Ishikawa (cell line): ENCODE measurements at regions not wholly inside any gene's neighbourhood (a gene's known extent, or its start where the extent isn't known, plus 50 kb on each side); places are given as distances from the start of the nearest gene placed in this dataset.

ENCODE experiments used
- CEBPB ChIP-seq: IDR thresholded peaks from 2 replicates; pipeline ENCODE4 v1.6.1; 2012
- CREB1 ChIP-seq: IDR thresholded peaks from 2 replicates; pipeline ENCODE4 v1.6.1; 2012; ENCODE audit warnings: low read depth
- EGR1 ChIP-seq: IDR thresholded peaks from 2 replicates; pipeline ENCODE4 v1.6.1; 2012
- EP300 ChIP-seq: IDR thresholded peaks from 2 replicates; pipeline ENCODE4 v1.6.1; 2012; ENCODE audit warnings: borderline replicate concordance
- FOXM1 ChIP-seq: IDR thresholded peaks from 2 replicates; pipeline ENCODE4 v1.6.1; 2012; ENCODE audit warnings: low read depth, borderline replicate concordance
- NFIC ChIP-seq: IDR thresholded peaks from 2 replicates; pipeline ENCODE4 v1.6.1; 2012
- RAD21 ChIP-seq: IDR thresholded peaks from 2 replicates; pipeline ENCODE4 v1.6.1; 2012; ENCODE audit warnings: low read depth
- TAF1 ChIP-seq: IDR thresholded peaks from 2 replicates; pipeline ENCODE4 v1.6.1; 2012; ENCODE audit warnings: low read depth, mild to moderate bottlenecking
- TEAD4 ChIP-seq: IDR thresholded peaks from 2 replicates; pipeline ENCODE4 v1.6.1; 2012
- TF ChIP-seq, protein P1 (sequence below): IDR thresholded peaks from 2 replicates; pipeline ENCODE4 v1.6.1; 2012
- TF ChIP-seq, protein P2 (sequence below): IDR thresholded peaks from 2 replicates; pipeline ENCODE4 v1.6.1; 2012; ENCODE audit warnings: low read depth, mild to moderate bottlenecking

DNA sequence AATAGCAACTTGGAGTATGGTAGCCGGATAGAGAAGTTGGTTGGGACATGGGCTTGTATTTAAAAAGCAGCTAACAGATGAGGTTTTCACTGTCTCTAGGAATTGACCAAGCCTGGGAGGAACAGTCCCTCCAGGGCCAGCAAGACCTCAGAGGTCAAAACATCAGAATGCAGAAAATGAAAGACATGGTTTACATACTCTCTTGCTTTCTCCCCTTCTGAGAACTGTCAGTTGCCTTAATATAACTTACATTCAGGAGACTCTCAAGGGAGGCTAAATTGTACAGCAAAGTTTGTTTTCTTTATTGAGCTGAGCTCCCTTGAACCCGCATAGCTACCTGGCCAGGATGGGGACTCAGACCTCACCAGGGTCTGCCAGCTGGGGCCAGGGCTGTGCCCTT is 179.3 kb downstream of the GAS1 start:
- TF ChIP-seq TEAD4 = no peak
- no peak for TF ChIP-seq EP300
- TF ChIP-seq EGR1 = no peak
- TF ChIP-seq, protein P1, sequence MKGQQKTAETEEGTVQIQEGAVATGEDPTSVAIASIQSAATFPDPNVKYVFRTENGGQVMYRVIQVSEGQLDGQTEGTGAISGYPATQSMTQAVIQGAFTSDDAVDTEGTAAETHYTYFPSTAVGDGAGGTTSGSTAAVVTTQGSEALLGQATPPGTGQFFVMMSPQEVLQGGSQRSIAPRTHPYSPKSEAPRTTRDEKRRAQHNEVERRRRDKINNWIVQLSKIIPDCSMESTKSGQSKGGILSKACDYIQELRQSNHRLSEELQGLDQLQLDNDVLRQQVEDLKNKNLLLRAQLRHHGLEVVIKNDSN = no peak
- no peak for TF ChIP-seq CEBPB
- no peak for TF ChIP-seq CREB1
- no peak for TF ChIP-seq FOXM1
- TF ChIP-seq TAF1 = no peak
- no peak for TF ChIP-seq NFIC
- no peak for TF ChIP-seq RAD21
- TF ChIP-seq, protein P2, sequence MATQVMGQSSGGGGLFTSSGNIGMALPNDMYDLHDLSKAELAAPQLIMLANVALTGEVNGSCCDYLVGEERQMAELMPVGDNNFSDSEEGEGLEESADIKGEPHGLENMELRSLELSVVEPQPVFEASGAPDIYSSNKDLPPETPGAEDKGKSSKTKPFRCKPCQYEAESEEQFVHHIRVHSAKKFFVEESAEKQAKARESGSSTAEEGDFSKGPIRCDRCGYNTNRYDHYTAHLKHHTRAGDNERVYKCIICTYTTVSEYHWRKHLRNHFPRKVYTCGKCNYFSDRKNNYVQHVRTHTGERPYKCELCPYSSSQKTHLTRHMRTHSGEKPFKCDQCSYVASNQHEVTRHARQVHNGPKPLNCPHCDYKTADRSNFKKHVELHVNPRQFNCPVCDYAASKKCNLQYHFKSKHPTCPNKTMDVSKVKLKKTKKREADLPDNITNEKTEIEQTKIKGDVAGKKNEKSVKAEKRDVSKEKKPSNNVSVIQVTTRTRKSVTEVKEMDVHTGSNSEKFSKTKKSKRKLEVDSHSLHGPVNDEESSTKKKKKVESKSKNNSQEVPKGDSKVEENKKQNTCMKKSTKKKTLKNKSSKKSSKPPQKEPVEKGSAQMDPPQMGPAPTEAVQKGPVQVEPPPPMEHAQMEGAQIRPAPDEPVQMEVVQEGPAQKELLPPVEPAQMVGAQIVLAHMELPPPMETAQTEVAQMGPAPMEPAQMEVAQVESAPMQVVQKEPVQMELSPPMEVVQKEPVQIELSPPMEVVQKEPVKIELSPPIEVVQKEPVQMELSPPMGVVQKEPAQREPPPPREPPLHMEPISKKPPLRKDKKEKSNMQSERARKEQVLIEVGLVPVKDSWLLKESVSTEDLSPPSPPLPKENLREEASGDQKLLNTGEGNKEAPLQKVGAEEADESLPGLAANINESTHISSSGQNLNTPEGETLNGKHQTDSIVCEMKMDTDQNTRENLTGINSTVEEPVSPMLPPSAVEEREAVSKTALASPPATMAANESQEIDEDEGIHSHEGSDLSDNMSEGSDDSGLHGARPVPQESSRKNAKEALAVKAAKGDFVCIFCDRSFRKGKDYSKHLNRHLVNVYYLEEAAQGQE = no peak
